ENCODE measurements at regions not wholly inside any gene's neighbourhood (a gene's known extent, or its start where the extent isn't known, plus 50 kb on each side); places are given as distances from the start of the nearest gene placed in this dataset.

DNA sequence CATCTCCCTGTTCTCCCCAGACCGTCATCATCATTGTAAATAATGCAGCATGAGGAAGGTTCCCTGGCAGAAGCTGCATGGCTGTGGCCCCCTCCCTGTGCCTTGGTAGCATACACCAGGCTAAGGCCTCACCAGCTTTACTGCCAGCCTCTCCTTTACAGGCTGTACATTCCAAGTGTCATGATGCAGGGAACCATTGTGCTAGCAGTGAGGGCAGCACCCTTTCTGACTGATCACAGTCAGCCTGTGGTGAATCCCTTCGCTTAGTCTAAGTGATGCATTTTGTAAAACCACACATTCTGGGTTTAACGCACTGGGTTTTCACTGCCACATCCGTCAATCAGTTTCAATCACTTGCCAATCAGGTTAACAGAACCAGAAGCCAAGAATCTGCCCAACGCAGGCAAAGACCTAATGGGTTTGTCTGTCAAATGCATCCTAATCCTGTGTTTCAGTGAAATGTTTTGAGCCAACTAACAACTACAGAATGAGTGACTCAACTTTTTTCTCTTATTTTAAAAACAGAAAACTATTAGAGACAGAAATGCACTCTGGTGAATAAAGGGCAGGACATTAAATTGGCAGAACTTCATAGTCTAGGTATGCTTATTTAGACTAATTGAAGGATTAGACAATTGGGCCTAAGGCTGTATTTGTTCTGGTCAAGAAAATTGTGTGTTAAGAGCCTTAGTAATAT is 225.9 kb upstream of the DPH6 start (continued):
- TF ChIP-seq, protein P1, sequence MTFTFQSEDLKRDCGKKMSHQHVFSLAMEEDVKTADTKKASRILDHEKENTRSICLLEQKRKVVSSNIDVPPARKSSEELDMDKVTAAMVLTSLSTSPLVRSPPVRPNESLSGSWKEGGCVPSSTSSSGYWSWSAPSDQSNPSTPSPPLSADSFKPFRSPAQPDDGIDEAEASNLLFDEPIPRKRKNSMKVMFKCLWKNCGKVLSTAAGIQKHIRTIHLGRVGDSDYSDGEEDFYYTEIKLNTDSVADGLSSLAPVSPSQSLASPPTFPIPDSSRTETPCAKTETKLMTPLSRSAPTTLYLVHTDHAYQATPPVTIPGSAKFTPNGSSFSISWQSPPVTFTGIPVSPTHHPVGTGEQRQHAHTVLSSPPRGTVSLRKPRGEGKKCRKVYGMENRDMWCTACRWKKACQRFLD (tag by site-specific recombination; IDR thresholded peaks at IDR 0.05) = no peak
- TF ChIP-seq ZNF433 (tag by site-specific recombination; IDR thresholded peaks at IDR 0.05; ENCODE audit: low read depth) = no peak

DNA sequence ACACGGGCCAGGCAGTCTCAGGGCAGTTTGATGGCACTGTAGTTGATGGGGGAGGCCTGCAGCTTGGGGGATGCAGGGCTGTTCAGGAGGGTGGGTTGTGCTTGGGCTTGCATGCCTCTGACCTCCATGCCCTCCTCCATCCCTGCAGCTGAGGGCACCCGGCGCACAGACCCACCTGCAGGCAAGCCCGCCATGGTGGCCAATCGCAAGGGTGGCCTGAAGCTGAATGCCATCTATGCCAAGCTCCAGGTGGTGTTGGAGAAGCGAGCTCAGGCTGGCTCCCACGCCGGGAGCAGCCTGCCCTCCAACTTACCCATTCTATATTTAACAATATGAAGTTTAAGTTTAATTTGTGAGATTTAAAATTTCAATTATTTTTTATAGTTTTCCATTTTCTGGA is 228.7 kb upstream of the DPH6 start:
- H3K9me3 ChIP-seq (ENCODE audit: control insufficient read depth, insufficient read depth, low read depth, low read length) = no peaks in the 10 kb centered on the region
- ChIA-PET CTCF (no interaction called here), POLR2A (no interaction called here)
- no peaks in the 10 kb centered on the region for H3K36me3 ChIP-seq (ENCODE audit: control insufficient read depth in 2 of 2, insufficient read depth in 1 of 2, low read length in 2 of 2)
- no peak overlapping the region for H3K27ac ChIP-seq (ENCODE audit: extremely low read depth, low read depth, low read length)
- no peaks in the 10 kb centered on the region for H3K4me1 ChIP-seq (ENCODE audit: control insufficient read depth, insufficient read depth, low read length)
- H3K4me3 ChIP-seq (ENCODE audit: low read depth, low read length) = no peak overlapping the region
- TF ChIP-seq, protein P2, sequence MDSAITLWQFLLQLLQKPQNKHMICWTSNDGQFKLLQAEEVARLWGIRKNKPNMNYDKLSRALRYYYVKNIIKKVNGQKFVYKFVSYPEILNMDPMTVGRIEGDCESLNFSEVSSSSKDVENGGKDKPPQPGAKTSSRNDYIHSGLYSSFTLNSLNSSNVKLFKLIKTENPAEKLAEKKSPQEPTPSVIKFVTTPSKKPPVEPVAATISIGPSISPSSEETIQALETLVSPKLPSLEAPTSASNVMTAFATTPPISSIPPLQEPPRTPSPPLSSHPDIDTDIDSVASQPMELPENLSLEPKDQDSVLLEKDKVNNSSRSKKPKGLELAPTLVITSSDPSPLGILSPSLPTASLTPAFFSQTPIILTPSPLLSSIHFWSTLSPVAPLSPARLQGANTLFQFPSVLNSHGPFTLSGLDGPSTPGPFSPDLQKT (IDR thresholded peaks at IDR 0.05; ENCODE audit: borderline replicate concordance, low read depth, low read length) = no peak
- no peak for TF ChIP-seq ZNF785 (tag by site-specific recombination; IDR thresholded peaks at IDR 0.05)
- TF ChIP-seq, protein P3, sequence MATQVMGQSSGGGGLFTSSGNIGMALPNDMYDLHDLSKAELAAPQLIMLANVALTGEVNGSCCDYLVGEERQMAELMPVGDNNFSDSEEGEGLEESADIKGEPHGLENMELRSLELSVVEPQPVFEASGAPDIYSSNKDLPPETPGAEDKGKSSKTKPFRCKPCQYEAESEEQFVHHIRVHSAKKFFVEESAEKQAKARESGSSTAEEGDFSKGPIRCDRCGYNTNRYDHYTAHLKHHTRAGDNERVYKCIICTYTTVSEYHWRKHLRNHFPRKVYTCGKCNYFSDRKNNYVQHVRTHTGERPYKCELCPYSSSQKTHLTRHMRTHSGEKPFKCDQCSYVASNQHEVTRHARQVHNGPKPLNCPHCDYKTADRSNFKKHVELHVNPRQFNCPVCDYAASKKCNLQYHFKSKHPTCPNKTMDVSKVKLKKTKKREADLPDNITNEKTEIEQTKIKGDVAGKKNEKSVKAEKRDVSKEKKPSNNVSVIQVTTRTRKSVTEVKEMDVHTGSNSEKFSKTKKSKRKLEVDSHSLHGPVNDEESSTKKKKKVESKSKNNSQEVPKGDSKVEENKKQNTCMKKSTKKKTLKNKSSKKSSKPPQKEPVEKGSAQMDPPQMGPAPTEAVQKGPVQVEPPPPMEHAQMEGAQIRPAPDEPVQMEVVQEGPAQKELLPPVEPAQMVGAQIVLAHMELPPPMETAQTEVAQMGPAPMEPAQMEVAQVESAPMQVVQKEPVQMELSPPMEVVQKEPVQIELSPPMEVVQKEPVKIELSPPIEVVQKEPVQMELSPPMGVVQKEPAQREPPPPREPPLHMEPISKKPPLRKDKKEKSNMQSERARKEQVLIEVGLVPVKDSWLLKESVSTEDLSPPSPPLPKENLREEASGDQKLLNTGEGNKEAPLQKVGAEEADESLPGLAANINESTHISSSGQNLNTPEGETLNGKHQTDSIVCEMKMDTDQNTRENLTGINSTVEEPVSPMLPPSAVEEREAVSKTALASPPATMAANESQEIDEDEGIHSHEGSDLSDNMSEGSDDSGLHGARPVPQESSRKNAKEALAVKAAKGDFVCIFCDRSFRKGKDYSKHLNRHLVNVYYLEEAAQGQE (tag by site-specific recombination; IDR thresholded peaks at IDR 0.05) = no peak
- TF ChIP-seq ZNF555 (tag by site-specific recombination; conservative IDR thresholded peaks at IDR 0.05) = no peak
- no peak for TF ChIP-seq ZNF274 (IDR thresholded peaks at IDR 0.05; ENCODE audit: low read length)
- TF ChIP-seq ZNF274 (tag by site-specific recombination; IDR thresholded peaks at IDR 0.05; ENCODE audit: borderline replicate concordance) = no peak
- no peak for TF ChIP-seq ZNF530 (tag by site-specific recombination; IDR thresholded peaks at IDR 0.05; ENCODE audit: low read depth)
- TF ChIP-seq, protein P4, sequence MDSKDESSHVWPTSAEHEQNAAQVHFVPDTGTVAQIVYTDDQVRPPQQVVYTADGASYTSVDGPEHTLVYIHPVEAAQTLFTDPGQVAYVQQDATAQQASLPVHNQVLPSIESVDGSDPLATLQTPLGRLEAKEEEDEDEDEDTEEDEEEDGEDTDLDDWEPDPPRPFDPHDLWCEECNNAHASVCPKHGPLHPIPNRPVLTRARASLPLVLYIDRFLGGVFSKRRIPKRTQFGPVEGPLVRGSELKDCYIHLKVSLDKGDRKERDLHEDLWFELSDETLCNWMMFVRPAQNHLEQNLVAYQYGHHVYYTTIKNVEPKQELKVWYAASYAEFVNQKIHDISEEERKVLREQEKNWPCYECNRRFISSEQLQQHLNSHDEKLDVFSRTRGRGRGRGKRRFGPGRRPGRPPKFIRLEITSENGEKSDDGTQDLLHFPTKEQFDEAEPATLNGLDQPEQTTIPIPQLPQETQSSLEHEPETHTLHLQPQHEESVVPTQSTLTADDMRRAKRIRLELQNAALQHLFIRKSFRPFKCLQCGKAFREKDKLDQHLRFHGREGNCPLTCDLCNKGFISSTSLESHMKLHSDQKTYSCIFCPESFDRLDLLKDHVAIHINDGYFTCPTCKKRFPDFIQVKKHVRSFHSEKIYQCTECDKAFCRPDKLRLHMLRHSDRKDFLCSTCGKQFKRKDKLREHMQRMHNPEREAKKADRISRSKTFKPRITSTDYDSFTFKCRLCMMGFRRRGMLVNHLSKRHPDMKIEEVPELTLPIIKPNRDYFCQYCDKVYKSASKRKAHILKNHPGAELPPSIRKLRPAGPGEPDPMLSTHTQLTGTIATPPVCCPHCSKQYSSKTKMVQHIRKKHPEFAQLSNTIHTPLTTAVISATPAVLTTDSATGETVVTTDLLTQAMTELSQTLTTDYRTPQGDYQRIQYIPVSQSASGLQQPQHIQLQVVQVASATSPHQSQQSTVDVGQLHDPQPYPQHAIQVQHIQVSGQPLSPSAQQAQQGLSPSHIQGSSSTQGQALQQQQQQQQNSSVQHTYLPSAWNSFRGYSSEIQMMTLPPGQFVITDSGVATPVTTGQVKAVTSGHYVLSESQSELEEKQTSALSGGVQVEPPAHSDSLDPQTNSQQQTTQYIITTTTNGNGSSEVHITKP (tag by site-specific recombination; IDR thresholded peaks at IDR 0.05) = no peak
- no peak for TF ChIP-seq ZNF121 (tag by site-specific recombination; IDR thresholded peaks at IDR 0.05)
- TF ChIP-seq, protein P5, sequence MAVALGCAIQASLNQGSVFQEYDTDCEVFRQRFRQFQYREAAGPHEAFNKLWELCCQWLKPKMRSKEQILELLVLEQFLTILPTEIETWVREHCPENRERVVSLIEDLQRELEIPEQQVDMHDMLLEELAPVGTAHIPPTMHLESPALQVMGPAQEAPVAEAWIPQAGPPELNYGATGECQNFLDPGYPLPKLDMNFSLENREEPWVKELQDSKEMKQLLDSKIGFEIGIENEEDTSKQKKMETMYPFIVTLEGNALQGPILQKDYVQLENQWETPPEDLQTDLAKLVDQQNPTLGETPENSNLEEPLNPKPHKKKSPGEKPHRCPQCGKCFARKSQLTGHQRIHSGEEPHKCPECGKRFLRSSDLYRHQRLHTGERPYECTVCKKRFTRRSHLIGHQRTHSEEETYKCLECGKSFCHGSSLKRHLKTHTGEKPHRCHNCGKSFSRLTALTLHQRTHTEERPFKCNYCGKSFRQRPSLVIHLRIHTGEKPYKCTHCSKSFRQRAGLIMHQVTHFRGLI (tag by site-specific recombination; IDR thresholded peaks at IDR 0.05) = no peak
- TF ChIP-seq KLF10 (tag by site-specific recombination; IDR thresholded peaks at IDR 0.05) = no peak

All from HEK293 (cell line).